Left renal pelvis (tissue), 4 donors: ENCODE measurements at regions not wholly inside any gene's neighbourhood (a gene's known extent, or its start where the extent isn't known, plus 50 kb on each side); places are given as distances from the start of the nearest gene placed in this dataset.

Source experiments
- DNase-seq, 4 donors: peaks; one replicate each; pipeline ENCODE4 v3.0.0-alpha.2; 2013; ENCODE audit warnings: low read depth in 4 of 4, low spot score in 3 of 4

GRCh38 chr2:67516362-67516761 is 119.2 kb downstream of the ETAA1 start:
- peak in 1 of 4 donors; percentile 20 for DNase-seq

DNA sequence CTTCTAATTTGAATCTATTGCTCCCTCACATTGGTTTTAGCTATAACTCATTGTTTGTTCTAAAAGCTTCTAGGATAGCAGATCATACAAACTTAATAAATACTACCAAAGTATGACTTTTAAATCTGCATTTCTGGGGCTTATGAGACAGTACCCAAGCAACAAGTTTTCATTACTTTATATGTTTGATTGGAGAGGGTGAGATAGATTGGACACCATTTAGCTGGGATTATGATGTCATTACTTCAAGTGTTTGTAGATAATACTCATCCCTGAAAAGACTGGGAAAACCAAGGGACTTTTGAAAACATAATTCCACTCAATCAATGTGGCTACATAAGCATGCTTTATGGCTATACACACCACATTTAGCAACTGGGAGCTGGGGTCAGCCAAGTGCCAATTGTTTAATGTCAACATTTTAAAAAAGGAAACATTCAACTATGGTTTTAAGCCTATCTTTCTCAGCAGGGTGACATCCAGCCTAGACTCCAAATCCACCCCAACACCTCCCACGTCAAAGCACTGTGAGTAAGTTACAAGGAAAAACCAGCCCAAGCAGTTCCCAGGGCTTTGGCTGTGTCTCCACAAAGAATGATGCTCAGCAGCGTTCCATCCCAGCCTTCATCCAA is 119.9 kb downstream of the ETAA1 start:
- peak in 1 of 4 donors; percentile 18 for DNase-seq

- DNase-seq: peak in 1 of 4 donors; percentile 16
Measured at GRCh38 chr2:67522148-67522547, 125.0 kb downstream of the ETAA1 start.

GRCh38 chr2:67524213-67524612 is 127.1 kb downstream of the ETAA1 start:
- DNase-seq: no peak

GRCh38 chr2:67524777-67525176 is 127.6 kb downstream of the ETAA1 start:
- no peak for DNase-seq

DNA sequence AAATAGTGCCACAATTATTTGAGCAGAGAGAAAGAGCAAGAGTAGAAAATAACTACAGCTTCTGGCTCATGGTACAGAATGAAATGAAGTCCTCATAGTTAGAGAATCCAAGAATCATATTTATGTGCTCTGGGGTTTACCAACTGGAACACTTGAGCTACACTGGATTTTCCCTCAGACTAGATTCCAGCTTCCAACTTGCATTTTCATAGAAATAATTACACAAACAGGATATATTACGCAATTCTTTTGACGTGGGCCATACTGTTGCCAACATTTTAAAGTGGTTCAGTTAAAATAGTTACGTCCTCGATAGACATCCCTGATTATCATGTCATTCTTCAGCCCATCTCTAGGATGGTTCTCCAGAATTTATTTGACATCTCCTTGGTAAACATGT is 129.2 kb downstream of the ETAA1 start:
- no peak for DNase-seq

- no peak for DNase-seq
Measured at GRCh38 chr2:67528320-67528719, 131.2 kb downstream of the ETAA1 start.

- no peak for DNase-seq
Measured at GRCh38 chr2:67532387-67532786, 135.3 kb downstream of the ETAA1 start.

GRCh38 chr2:67534745-67535144 is 137.6 kb downstream of the ETAA1 start:
- DNase-seq: no peak

- DNase-seq: no peak
Measured at GRCh38 chr2:67540962-67541361, 143.8 kb downstream of the ETAA1 start.

DNA sequence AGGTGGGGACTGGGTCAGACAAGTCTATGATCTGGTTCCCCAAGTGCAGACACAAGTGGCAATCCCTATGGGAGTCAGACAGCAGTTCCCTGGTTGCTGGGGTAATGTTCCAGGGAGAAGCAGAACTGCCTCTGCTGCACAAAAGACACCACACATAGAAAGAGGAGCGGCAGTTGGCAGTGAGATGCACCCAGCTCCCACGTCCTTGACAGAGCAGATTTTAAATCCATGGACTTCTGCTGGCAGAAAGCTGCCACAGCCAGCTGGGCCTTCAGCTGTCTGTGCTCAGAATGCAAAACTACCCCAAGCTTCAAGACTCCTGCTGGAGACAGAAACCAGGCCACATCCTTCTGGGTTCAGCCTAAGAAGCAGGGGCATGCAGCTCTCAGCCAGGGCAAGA is 147.2 kb downstream of the ETAA1 start:
- DNase-seq: no peak

DNA sequence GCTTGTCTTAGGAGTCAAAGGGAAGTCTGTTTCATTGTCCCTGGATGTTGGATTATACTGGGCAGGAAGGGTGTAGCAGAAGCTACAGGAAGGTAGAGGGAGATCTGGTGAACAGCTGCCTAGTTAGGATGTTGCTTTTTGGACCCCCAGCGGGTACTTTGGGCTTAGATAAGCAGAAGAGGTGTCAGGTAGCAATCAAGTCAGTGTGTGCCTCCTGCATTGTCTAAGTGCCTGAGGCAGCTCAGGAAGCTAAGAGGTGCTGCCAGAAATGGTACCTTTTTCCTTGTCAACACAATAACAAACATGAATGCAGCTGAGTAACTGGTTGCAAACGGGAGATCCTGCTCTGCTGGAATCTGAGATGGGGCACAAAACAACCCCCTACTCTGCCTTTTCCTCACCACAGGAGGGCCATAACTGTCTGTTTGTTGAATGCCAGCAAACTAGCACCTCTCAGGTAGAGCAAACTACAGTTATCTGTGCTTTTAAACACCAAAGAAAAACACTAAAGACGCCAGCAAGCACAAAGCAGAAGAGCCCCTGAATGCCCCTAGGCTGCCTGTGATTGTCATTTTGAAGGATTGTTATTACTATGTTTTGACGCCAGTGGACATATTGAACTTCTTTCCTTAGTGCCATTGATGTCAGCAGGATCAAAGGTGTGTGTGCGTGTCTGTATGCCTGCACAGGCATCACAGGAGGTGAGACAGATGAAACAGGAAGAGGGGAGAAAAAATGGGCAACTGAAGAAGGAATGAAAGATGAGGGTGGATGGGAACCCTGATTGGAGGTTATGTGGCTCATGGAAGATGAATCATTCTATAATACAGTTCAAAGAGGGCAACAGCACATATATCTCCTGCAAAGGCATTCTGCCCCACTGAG is 151.4 kb downstream of the ETAA1 start:
- DNase-seq: no peak

- no peak for DNase-seq
Measured at GRCh38 chr2:67559156-67559555, 162.0 kb downstream of the ETAA1 start.

DNA sequence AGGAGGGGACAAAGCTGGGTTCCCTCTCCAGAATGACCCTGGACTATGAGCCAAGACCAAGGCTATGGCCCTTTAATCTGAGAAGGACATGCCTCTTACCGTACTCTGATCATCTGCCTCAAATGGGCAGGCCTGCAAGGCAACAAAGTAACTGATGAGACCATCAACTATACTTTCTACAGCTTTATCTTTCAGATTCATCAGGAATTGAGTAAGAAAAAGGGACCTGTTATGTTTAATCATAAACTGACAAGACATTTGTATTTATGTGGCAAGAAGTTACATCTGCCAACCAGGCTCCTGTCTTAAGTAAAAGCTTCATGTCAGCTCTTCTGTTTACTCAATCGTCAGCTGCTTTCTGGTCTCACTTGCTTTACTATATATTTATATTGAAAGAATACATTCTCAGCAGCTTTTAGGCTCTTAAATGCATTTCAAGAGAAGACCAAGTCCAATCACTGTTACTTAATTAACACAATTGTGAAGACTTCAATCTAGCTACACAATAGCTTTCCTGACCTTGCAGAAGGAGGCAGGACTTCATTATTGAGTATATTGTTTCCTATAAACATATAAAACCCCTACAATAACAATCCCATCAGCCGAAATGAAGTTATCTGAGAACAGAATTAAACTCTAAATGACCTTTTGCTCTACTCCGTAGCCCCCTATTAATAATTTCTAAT is 163.8 kb downstream of the ETAA1 start:
- DNase-seq: no peak

- no peak for DNase-seq
Measured at GRCh38 chr2:67561457-67561965, 164.4 kb downstream of the ETAA1 start.

DNA sequence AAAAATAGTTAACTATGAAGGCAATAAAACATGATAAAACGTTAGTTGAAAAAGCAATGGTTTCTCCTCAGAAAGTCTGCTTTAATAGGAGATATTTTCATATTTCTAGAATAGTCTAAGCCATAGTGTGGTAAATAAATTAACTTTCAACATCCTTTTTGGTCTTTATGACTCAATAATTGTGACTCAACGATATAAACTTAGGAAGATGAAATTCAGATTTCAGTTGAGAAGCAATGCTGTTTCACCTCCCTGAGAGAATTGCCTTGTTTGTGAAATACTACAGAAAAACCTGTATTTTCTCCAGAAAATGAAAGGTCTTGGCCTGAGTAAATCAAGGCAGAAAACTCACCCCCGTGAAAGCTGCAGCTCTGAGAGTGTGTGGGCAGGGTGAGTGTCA is 166.9 kb downstream of the ETAA1 start:
- no peak for DNase-seq

DNA sequence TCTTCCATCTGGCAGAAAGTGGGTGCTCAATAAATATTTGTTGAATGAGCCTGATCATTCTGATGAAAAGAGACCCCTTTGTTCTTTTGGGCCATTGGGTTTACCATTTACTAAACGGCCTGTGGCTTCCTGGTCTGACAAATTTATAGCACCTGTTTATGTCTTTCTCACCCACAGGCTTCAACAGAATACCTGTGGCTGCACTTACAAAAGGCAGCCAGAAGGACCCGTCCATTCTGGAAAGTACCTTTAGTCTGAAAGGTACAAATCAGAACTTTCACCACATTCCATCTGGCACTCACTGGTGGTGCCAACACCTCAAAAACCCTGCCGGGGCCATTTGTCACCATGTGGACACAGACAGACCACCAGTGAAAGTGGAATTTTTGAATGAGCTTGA is 167.5 kb downstream of the ETAA1 start:
- DNase-seq: no peak

DNA sequence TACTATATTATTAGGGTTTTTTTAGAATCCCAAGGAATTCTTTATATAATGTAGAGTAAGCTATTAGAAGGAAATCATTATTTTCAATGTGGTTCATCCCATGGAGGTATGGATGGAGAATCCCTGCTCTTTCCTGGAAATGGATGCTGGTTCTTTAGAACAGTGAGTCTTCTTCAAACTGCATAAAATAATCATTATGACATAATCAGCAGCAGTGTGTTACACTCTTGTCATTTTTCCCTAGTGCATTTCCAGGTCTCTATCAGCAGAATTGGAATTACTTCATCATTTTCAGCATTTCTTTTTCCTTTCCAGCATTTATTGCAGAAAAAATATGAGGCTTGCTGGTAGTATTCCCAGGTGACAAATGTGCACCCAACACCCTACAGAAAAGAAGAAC is 168.1 kb downstream of the ETAA1 start:
- DNase-seq: no peak

GRCh38 chr2:67565761-67566160 is 168.6 kb downstream of the ETAA1 start:
- DNase-seq: no peak

DNA sequence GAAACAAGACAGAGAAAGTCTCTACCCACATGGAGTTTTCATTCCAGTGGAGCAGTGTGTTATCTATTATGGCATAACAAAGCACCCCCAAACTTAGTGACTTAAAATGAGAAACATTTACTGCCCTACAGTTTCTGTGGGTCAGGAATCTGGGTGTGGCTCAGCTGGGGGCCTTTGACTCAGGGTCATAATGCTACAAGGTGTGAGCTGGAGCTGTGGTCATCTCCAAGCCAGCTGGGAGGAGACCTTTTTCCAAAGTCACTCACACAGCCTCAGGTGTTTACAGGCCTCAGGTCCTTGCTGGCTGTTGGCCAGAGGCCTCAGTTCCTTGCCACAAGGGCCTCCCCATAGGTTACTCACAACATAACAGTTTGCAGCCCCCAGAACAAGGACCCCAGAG is 169.2 kb downstream of the ETAA1 start:
- no peak for DNase-seq

DNA sequence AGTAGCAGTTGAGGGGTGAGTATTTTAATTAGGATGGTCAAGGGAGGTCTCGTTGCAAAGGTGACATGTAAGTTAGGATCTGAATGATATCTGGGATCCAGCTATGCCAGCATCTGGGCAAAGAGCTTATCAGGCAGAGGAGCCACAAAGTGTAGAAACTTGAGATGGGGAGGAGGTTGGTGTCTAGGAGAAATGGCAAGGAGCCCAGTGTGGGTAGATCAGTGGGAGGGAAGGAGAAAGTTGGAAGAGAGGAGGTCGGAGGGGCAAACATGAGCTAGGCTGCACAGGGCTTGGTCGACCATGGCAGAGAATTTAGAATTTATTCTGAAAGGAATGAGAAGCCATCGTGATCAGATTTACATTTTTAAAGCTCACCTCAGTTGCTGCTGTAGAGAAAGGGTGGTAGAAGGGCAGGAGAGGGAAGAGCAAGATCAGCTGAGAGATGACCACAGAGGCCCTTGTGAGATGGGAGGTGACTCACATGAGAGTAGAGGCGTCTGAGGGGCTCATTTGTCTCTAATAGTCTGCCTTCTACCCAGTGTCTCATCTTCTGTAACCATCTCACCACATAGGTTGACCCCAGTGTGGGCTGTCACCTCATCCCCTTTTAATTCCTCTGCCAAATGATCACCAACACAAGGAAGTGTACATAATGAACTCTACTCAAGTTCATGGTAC is 170.0 kb downstream of the ETAA1 start:
- no peak for DNase-seq
